Uterus (tissue), 3 donors: ENCODE measurements at regions not wholly inside any gene's neighbourhood (a gene's known extent, or its start where the extent isn't known, plus 50 kb on each side); places are given as distances from the start of the nearest gene placed in this dataset.

Source experiments
- DNase-seq, 2 donors: peaks; one replicate each; pipeline ENCODE4 v3.0.0-alpha.2; 2019 to 2020
- H3K27ac ChIP-seq, 2 donors: fragments of 200-600 bp; sonication (generic); 1 replicate in 1 of 2; 2 replicates in 1 of 2; pipeline ENCODE4 v1.5.1; 2016 to 2018
- H3K27me3 ChIP-seq, 2 donors: fragments of 200-600 bp; sonication (generic); one replicate each; pipeline ENCODE4 v1.5.1; 2018 to 2019; ENCODE audit warnings: control low read depth in 1 of 2
- H3K36me3 ChIP-seq, 2 donors: fragments of 200-600 bp; sonication (generic); one replicate each; pipeline ENCODE4 v1.5.1; 2019; ENCODE audit warnings: control low read depth in 1 of 2
- H3K4me1 ChIP-seq, 2 donors: fragments of 200-600 bp; sonication (generic); one replicate each; pipeline ENCODE4 v1.5.1; 2018 to 2019; ENCODE audit warnings: control low read depth in 1 of 2
- H3K4me3 ChIP-seq, 2 donors: fragments of 200-600 bp; sonication (generic); 1 replicate in 1 of 2; 2 replicates in 1 of 2; pipeline ENCODE4 v1.5.1; 2018 to 2019; ENCODE audit warnings: mild to moderate bottlenecking in 1 of 2
- H3K9me3 ChIP-seq, 2 donors: fragments of 200-600 bp; sonication (generic); one replicate each; pipeline ENCODE4 v1.5.1; 2019; ENCODE audit warnings: control low read depth in 1 of 2
- CTCF ChIP-seq, 4 experiments: fragments of 200-600 bp in 2 of 4; fragments of 450-650 bp in 2 of 4; sonication (generic) in 2 of 4; IDR thresholded peaks; one replicate each; pipeline ENCODE4 v1.5.1; 2016 to 2019; ENCODE audit warnings: antibody characterized with exemption in 4 of 4, mild to moderate bottlenecking in 2 of 4, moderate library complexity in 1 of 4
- POLR2A ChIP-seq, 2 donors: fragments of 450-650 bp; IDR thresholded peaks; one replicate each; pipeline ENCODE4 v1.6.1; 2016; ENCODE audit warnings: antibody characterized with exemption in 2 of 2, mild to moderate bottlenecking in 1 of 2, moderate library complexity in 1 of 2
- intact Hi-C: fragments of 100-400 bp; cut with DNase I; formaldehyde crosslinking; loops from one replicate; pipeline ENCODE4 v1.15.1; 2023; ENCODE audit warnings: low total_unique reads
- donor health status: DM: yes; HTN: yes; CAD: no.

GRCh38 chr18:77329651-77330050 is 80.0 kb downstream of the GALR1 start:
- no peaks in the 10 kb centered on the region for H3K4me1 ChIP-seq
- no peak for DNase-seq
- no peaks in the 10 kb centered on the region for H3K27me3 ChIP-seq
- no peak overlapping the region for H3K27ac ChIP-seq
- TF ChIP-seq CTCF (IDR thresholded peaks at IDR 0.05), result no peak
- no peak overlapping the region for H3K4me3 ChIP-seq
- no peaks in the 10 kb centered on the region for H3K9me3 ChIP-seq
- no peaks in the 10 kb centered on the region for H3K36me3 ChIP-seq
- intact Hi-C loops, result no loop called here

- TF ChIP-seq POLR2A (IDR thresholded peaks at IDR 0.05), result no peak
- TF ChIP-seq CTCF (IDR thresholded peaks at IDR 0.05), result no peak
- no peak for DNase-seq
- intact Hi-C loops, result no loop called here
- H3K4me1 ChIP-seq, result no peaks in the 10 kb centered on the region
- no peak overlapping the region for H3K27ac ChIP-seq
- H3K27me3 ChIP-seq, result no peaks in the 10 kb centered on the region
- no peaks in the 10 kb centered on the region for H3K36me3 ChIP-seq
- H3K4me3 ChIP-seq, result no peak overlapping the region
- no peaks in the 10 kb centered on the region for H3K9me3 ChIP-seq
Measured at GRCh38 chr18:77334876-77335275, 85.2 kb downstream of the GALR1 start.

GRCh38 chr18:77337604-77338003 is 88.0 kb downstream of the GALR1 start:
- Histone ChIP-seq H3K27ac (no peak overlapping the region), H3K27me3 (no peaks in the 10 kb centered on the region), H3K4me3 (no peak overlapping the region), H3K36me3 (no peaks in the 10 kb centered on the region), H3K4me1 (no peaks in the 10 kb centered on the region), H3K9me3 (no peaks in the 10 kb centered on the region)
- TF ChIP-seq CTCF (IDR thresholded peaks at IDR 0.05) (no peak), POLR2A (IDR thresholded peaks at IDR 0.05) (no peak)
- intact Hi-C loops, result no loop called here
- DNase-seq, result no peak

- Histone ChIP-seq H3K27me3 (no peaks in the 10 kb centered on the region), H3K9me3 (no peaks in the 10 kb centered on the region), H3K36me3 (no peaks in the 10 kb centered on the region), H3K4me3 (no peak overlapping the region), H3K27ac (no peak overlapping the region), H3K4me1 (no peaks in the 10 kb centered on the region)
- DNase-seq, result no peak
- intact Hi-C loops, result no loop called here
- TF ChIP-seq CTCF (IDR thresholded peaks at IDR 0.05), result no peak
Measured at GRCh38 chr18:77339093-77339492, 89.4 kb downstream of the GALR1 start.

- Histone ChIP-seq H3K27me3 (no peaks in the 10 kb centered on the region), H3K9me3 (no peaks in the 10 kb centered on the region), H3K27ac (no peak overlapping the region), H3K4me1 (no peaks in the 10 kb centered on the region), H3K36me3 (no peaks in the 10 kb centered on the region), H3K4me3 (no peak overlapping the region)
- intact Hi-C loops, result no loop called here
- TF ChIP-seq POLR2A (IDR thresholded peaks at IDR 0.05) (no peak), CTCF (IDR thresholded peaks at IDR 0.05) (no peak)
- no peak for DNase-seq
Measured at GRCh38 chr18:77339623-77340022, 90.0 kb downstream of the GALR1 start.
